IMR-90 (cell line): ENCODE measurements at regions not wholly inside any gene's neighbourhood (a gene's known extent, or its start where the extent isn't known, plus 50 kb on each side); places are given as distances from the start of the nearest gene placed in this dataset.

Experiments used
- CEBPB ChIP-seq: IDR thresholded peaks from 2 replicates; pipeline ENCODE4 v1.6.1; 2012; ENCODE audit warnings: low read depth, low read length, improper control_type of control experiment
- CTCF ChIP-seq: conservative IDR thresholded peaks from 2 replicates; pipeline ENCODE4 v1.5.1; 2012; ENCODE audit warnings: mild to moderate bottlenecking, low read depth, low read length, improper control_type of control experiment
- MAFK ChIP-seq: IDR thresholded peaks from 2 replicates; pipeline ENCODE4 v1.6.1; 2012; ENCODE audit warnings: low read depth, low read length, improper control_type of control experiment
- POLR2A ChIP-seq: IDR thresholded peaks from 2 replicates; pipeline ENCODE4 v1.6.1; 2012; ENCODE audit warnings: mild to moderate bottlenecking, low read depth, low read length
- RFX5 ChIP-seq: IDR thresholded peaks from 2 replicates; pipeline ENCODE4 v1.8.0; 2012; ENCODE audit warnings: low read depth, mild to moderate bottlenecking, low read length, moderate library complexity

- no peak for TF ChIP-seq MAFK
- no peak for TF ChIP-seq CEBPB
- TF ChIP-seq CTCF = no peak
- TF ChIP-seq RFX5 = no peak
- TF ChIP-seq POLR2A = no peak
Measured at GRCh38 chr2:190129421-190130199, 67.1 kb upstream of the MSTN start.
